Pancreas (tissue), 10 donors: ENCODE measurements at regions not wholly inside any gene's neighbourhood (a gene's known extent, or its start where the extent isn't known, plus 50 kb on each side); places are given as distances from the start of the nearest gene placed in this dataset.

Experiments used
- ATAC-seq, 4 donors: fragments of 200-7000 bp; cut with Tn5 transposase; one replicate each; pipeline versions ENCODE4 v1.8.0 to v1.9.1; 2020; ENCODE audit warnings: mild to moderate bottlenecking in 4 of 4, moderate library complexity in 4 of 4
- DNase-seq, 6 donors: peaks; one replicate each; pipeline ENCODE4 v3.0.0-alpha.2; 2020
- FAIRE-seq: peaks from 2 replicates; lab custom pipeline; 2012; peaks lifted over from hg19 to GRCh38; lab: Jason Lieb, UNC
- H3K27ac ChIP-seq, 4 donors: fragments of 200-600 bp; sonication (generic); 1 replicate in 3 of 4; 2 replicates in 1 of 4; pipeline versions ENCODE4 v1.5.0 to v1.8.0; 2020
- H3K27me3 ChIP-seq, 4 donors: fragments of 200-600 bp; one replicate each; pipeline ENCODE4 v1.8.0; 2021
- H3K36me3 ChIP-seq, 3 donors: fragments of 200-600 bp; sonication (generic) in 1 of 3; one replicate each; pipeline versions ENCODE4 v1.5.0 to v1.8.0; 2020 to 2021
- H3K4me1 ChIP-seq, 3 donors: fragments of 200-600 bp; one replicate each; pipeline ENCODE4 v1.8.0; 2021
- H3K4me3 ChIP-seq, 4 donors: fragments of 200-600 bp; sonication (generic) in 2 of 4; one replicate each; pipeline versions ENCODE4 v1.5.0 to v1.8.0; 2020 to 2021
- H3K9me3 ChIP-seq, 4 donors: fragments of 200-600 bp; one replicate each; pipeline ENCODE4 v1.8.0; 2021
- WGBS, 2 donors: extraction: QIAGEN DNeasy Blood & Tissue Kit; methylation state at CpG; one replicate each; pipeline ENCODE4 v1.1.7; 2013; 5-methylcytosine and 5-hydroxymethylcytosine counted together
- intact Hi-C, 3 donors: fragments of 100-400 bp; cut with DNase I; formaldehyde crosslinking; loops; one replicate each; pipeline versions ENCODE4 v1.11.1 to v1.14.2; 2022
- TF ChIP-seq, protein P1 (sequence below), 4 donors: fragments of 200-600 bp; sonication (generic) in 3 of 4; IDR thresholded peaks; one replicate each; pipeline versions ENCODE4 v1.5.0 to v1.8.0; 2021; ENCODE audit warnings: antibody characterized with exemption in 4 of 4
- donor health status: healthy with polysubstance abuse.
- donor health status: DM: no; HTN: no; CAD: no; lungs with moderate emphysema.
- donor health status: DM: no; HTN: no; CAD: no.
- donor health status: control.
- donor health status: control.
- donor health status: Bipolar disorder and iron deficiency.
- donor health status: DM: yes; HTN: yes; CAD: no.
- donor health status: DM: no; HTN: no; CAD: no.
- donor health status: DM: no; HTN: no; CAD: no.
- donor health status: DM: yes; HTN: yes; CAD: no.

GRCh38 chr2:58651930-58652329, 410.8 kb upstream of the FANCL start:
- intact Hi-C loops: no loop called here
- DNase-seq (no peak), FAIRE-seq (no peak), ATAC-seq (no peak)
- WGBS, 2 donors: 59 to 67% methylated on average over 5 of the region's 5 CpGs
- Histone ChIP-seq H3K4me3 (no peak overlapping the region), H3K9me3 (no peaks in the 10 kb centered on the region), H3K27ac (no peak overlapping the region), H3K36me3 (no peaks in the 10 kb centered on the region), H3K27me3 (no peaks in the 10 kb centered on the region), H3K4me1 (no peaks in the 10 kb centered on the region)
- TF ChIP-seq, protein P1, sequence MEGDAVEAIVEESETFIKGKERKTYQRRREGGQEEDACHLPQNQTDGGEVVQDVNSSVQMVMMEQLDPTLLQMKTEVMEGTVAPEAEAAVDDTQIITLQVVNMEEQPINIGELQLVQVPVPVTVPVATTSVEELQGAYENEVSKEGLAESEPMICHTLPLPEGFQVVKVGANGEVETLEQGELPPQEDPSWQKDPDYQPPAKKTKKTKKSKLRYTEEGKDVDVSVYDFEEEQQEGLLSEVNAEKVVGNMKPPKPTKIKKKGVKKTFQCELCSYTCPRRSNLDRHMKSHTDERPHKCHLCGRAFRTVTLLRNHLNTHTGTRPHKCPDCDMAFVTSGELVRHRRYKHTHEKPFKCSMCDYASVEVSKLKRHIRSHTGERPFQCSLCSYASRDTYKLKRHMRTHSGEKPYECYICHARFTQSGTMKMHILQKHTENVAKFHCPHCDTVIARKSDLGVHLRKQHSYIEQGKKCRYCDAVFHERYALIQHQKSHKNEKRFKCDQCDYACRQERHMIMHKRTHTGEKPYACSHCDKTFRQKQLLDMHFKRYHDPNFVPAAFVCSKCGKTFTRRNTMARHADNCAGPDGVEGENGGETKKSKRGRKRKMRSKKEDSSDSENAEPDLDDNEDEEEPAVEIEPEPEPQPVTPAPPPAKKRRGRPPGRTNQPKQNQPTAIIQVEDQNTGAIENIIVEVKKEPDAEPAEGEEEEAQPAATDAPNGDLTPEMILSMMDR (IDR thresholded peaks at IDR 0.05): no peak

DNA sequence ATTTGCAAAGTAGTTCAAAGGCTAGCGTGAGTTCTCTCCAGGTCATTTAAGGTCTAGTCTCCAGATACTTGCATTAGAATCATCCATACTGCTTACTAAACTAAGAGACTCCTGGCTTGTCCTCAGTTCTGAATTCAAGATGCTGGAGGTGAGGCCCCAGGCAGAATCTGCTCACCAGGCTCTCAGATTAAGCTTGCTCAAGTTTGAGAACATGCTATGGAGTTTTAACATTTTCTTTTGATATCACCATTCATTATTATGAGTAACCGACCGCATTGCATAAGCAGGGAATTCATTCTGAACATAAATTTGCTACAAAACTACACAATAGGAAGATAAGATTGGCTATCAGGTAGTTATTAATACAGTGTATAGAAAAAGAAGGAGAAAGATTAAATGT, 409.7 kb upstream of the FANCL start:
- ATAC-seq (no peak), FAIRE-seq (no peak), DNase-seq (no peak)
- intact Hi-C loops: no loop called here
- no peak overlapping the region for H3K4me3 ChIP-seq
- no peaks in the 10 kb centered on the region for H3K36me3 ChIP-seq
- H3K27ac ChIP-seq: no peak overlapping the region
- 87 to 91% methylated on average over 3 of the region's 3 CpGs for WGBS, 2 donors
- no peaks in the 10 kb centered on the region for H3K4me1 ChIP-seq
- H3K9me3 ChIP-seq: no peaks in the 10 kb centered on the region
- TF ChIP-seq, protein P1 (IDR thresholded peaks at IDR 0.05): no peak
- no peaks in the 10 kb centered on the region for H3K27me3 ChIP-seq

DNA sequence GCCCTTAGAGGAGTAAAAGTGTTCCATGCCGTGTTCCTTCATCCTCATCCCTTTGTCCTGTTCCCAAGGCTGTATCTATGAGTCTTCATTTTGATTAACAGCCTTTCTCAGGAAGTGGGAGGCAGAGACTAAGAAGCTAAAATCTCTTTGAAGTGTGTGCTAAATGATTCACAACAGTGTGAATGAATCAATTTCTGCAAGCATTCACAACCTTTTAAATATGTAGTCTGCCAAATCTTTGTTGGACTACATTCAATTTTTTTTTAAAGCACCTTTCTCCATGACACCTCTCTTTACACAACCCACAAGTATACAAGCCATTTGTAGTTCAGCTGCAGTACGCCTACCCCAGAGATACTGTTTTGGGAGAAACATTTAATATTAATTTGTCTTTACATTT, 408.6 kb upstream of the FANCL start:
- DNase-seq: no peak
- Histone ChIP-seq H3K36me3 (no peaks in the 10 kb centered on the region), H3K4me1 (no peaks in the 10 kb centered on the region), H3K9me3 (no peaks in the 10 kb centered on the region), H3K27me3 (no peaks in the 10 kb centered on the region), H3K27ac (no peak overlapping the region), H3K4me3 (no peak overlapping the region)
- no peak for ATAC-seq
- no peak for FAIRE-seq
- intact Hi-C loops: no loop called here
- WGBS, 2 donors: 36 to 46% methylated on average over 2 of the region's 2 CpGs
- TF ChIP-seq, protein P1 (IDR thresholded peaks at IDR 0.05): no peak

- DNase-seq: no peak
Observed at GRCh38 chr2:58645017-58645416, 403.9 kb upstream of the FANCL start.

GRCh38 chr2:58644451-58644850, 403.3 kb upstream of the FANCL start:
- intact Hi-C loops: no loop called here
- Histone ChIP-seq H3K36me3 (no peaks in the 10 kb centered on the region), H3K4me1 (no peaks in the 10 kb centered on the region), H3K27ac (no peak overlapping the region), H3K9me3 (no peaks in the 10 kb centered on the region), H3K4me3 (no peak overlapping the region), H3K27me3 (no peaks in the 10 kb centered on the region)
- WGBS, 2 donors: 75 to 82% methylated on average over 5 of the region's 5 CpGs
- TF ChIP-seq, protein P1 (IDR thresholded peaks at IDR 0.05): no peak
- no peak for DNase-seq
- FAIRE-seq: no peak
- ATAC-seq: no peak

More at GRCh38 chr2:58645017-58645416, 403.9 kb upstream of the FANCL start:
- Histone ChIP-seq H3K9me3 (no peaks in the 10 kb centered on the region), H3K4me3 (no peak overlapping the region), H3K36me3 (no peaks in the 10 kb centered on the region), H3K4me1 (no peaks in the 10 kb centered on the region), H3K27me3 (no peaks in the 10 kb centered on the region), H3K27ac (no peak overlapping the region)
- TF ChIP-seq, protein P1 (IDR thresholded peaks at IDR 0.05): no peak
- ATAC-seq: peak in 1 of 4 donors; percentile 34
- no peak for FAIRE-seq
- intact Hi-C loops: no loop called here
- 51 to 64% methylated on average over 4 of the region's 4 CpGs for WGBS, 2 donors
